ENCODE measurements at regions not wholly inside any gene's neighbourhood (a gene's known extent, or its start where the extent isn't known, plus 50 kb on each side); places are given as distances from the start of the nearest gene placed in this dataset.

- TF ChIP-seq MAX (IDR thresholded peaks at IDR 0.05) (no peak), YY1 (IDR thresholded peaks at IDR 0.05; ENCODE audit: low read depth, low read length) (no peak), CREB1 (IDR thresholded peaks at IDR 0.05) (no peak), POLR2AphosphoS5 (IDR thresholded peaks at IDR 0.05; ENCODE audit: low read depth, low read length) (no peak), RNF2 (IDR thresholded peaks at IDR 0.05; ENCODE audit: borderline replicate concordance, low read depth, low read length, missing control alignments, poor library complexity, severe bottlenecking) (no peak)
Measured at GRCh38 chr9:91071184-91071990, 269.8 kb downstream of the SYK start (continued).
